CD14-positive monocyte (primary cell): ENCODE measurements at regions not wholly inside any gene's neighbourhood (a gene's known extent, or its start where the extent isn't known, plus 50 kb on each side); places are given as distances from the start of the nearest gene placed in this dataset.

Experiments used
- DNase-seq, 3 donors: peaks; one replicate each; pipeline ENCODE4 v3.0.0-alpha.2; 2011 to 2022
- H2AFZ ChIP-seq: 2 replicates; pipeline ENCODE4 v1.6.0; 2012; ENCODE audit warnings: mild to moderate bottlenecking, low read depth, low read length, inconsistent platforms; ENCODE audit not compliant: insufficient read depth, poor library complexity, severe bottlenecking
- H3K27ac ChIP-seq, 2 donors: 1 replicate in 1 of 2; 2 replicates in 1 of 2; pipeline ENCODE4 v1.5.1; 2012 to 2013; ENCODE audit warnings: low read length in 2 of 2, control low read depth in 1 of 2, inconsistent platforms in 1 of 2, low read depth in 1 of 2, mild to moderate bottlenecking in 1 of 2
- H3K27me3 ChIP-seq, 2 donors: one replicate each; pipeline versions ENCODE4 v1.6.0 to v1.6.1; 2011 to 2013; ENCODE audit warnings: low read length in 2 of 2; ENCODE audit not compliant: control insufficient read depth in 2 of 2, insufficient read depth in 2 of 2
- H3K36me3 ChIP-seq, 2 donors: replicated peaks in 1 of 2; 1 replicate in 1 of 2; 2 replicates in 1 of 2; pipeline versions ENCODE4 v1.5.1 to v1.6.1; 2012 to 2013; ENCODE audit warnings: low read length in 2 of 2, control low read depth in 1 of 2, inconsistent platforms in 1 of 2, mild to moderate bottlenecking in 1 of 2; ENCODE audit not compliant: insufficient read depth in 2 of 2, control insufficient read depth in 1 of 2
- H3K4me1 ChIP-seq, 2 donors: 1 replicate in 1 of 2; 2 replicates in 1 of 2; pipeline versions ENCODE4 v1.5.1 to v1.6.1; 2012 to 2013; ENCODE audit warnings: low read length in 2 of 2, control low read depth in 1 of 2, inconsistent platforms in 1 of 2, mild to moderate bottlenecking in 1 of 2, moderate library complexity in 1 of 2; ENCODE audit not compliant: insufficient read depth in 2 of 2, control insufficient read depth in 1 of 2
- H3K4me2 ChIP-seq: replicated peaks from 2 replicates; pipeline ENCODE3; 2012; ENCODE audit warnings: low read length, moderate library complexity, mild to moderate bottlenecking; ENCODE audit not compliant: poor library complexity, severe bottlenecking; ENCODE audit errors: extremely low read depth
- H3K4me3 ChIP-seq, 3 experiments: fragments of 200-600 bp in 1 of 3; sonication (generic) in 1 of 3; replicated peaks in 1 of 3; 1 replicate in 2 of 3; 2 replicates in 1 of 3; pipeline ENCODE4 v1.5.1; 2011 to 2013; ENCODE audit warnings: low read length in 3 of 3, mild to moderate bottlenecking in 3 of 3, control low read depth in 2 of 3, low read depth in 2 of 3, inconsistent platforms in 1 of 3, moderate library complexity in 1 of 3
- H3K79me2 ChIP-seq: 2 replicates; pipeline ENCODE4 v1.6.0; 2012; ENCODE audit warnings: mild to moderate bottlenecking, control low read depth, inconsistent platforms, low read length, moderate library complexity; ENCODE audit not compliant: insufficient read depth
- H3K9ac ChIP-seq: 2 replicates; pipeline ENCODE4 v1.6.0; 2017; ENCODE audit warnings: low read length, mild to moderate bottlenecking; ENCODE audit not compliant: insufficient read depth, poor library complexity, severe bottlenecking
- H3K9me3 ChIP-seq, 2 donors: replicated peaks in 1 of 2; 1 replicate in 1 of 2; 2 replicates in 1 of 2; pipeline versions ENCODE4 v1.5.1 to v1.6.1; 2012 to 2013; ENCODE audit warnings: low read length in 2 of 2, control low read depth in 1 of 2; ENCODE audit not compliant: control insufficient read depth in 1 of 2, insufficient read depth in 1 of 2
- H4K20me1 ChIP-seq: 2 replicates; pipeline ENCODE4 v1.6.0; 2012; ENCODE audit warnings: mild to moderate bottlenecking, low read length, control low read depth, moderate library complexity; ENCODE audit not compliant: insufficient read depth
- H3K27ac Mint-ChIP-seq, 7 donors: one replicate each; pipeline ENCODE4 v1.8.0; 2020; ENCODE audit warnings: mild to moderate bottlenecking in 7 of 7, mixed read lengths in 7 of 7, moderate library complexity in 6 of 7, inconsistent platforms in 2 of 7
- H3K27me3 Mint-ChIP-seq, 3 donors: one replicate each; pipeline ENCODE4 v1.8.0; 2021 to 2022; ENCODE audit warnings: low read depth in 3 of 3, mild to moderate bottlenecking in 3 of 3, mixed read lengths in 3 of 3, moderate library complexity in 3 of 3, inconsistent platforms in 1 of 3
- H3K36me3 Mint-ChIP-seq, 2 donors: one replicate each; pipeline ENCODE4 v1.8.0; 2020; ENCODE audit warnings: mixed read lengths in 2 of 2, inconsistent platforms in 1 of 2, mild to moderate bottlenecking in 1 of 2
- H3K4me1 Mint-ChIP-seq: one replicate; pipeline ENCODE4 v1.8.0; 2020; ENCODE audit warnings: mild to moderate bottlenecking, mixed read lengths
- H3K4me3 Mint-ChIP-seq, 2 donors: one replicate each; pipeline ENCODE4 v1.8.0; 2020; ENCODE audit warnings: mild to moderate bottlenecking in 2 of 2, mixed read lengths in 2 of 2, moderate library complexity in 1 of 2
- H3K9me3 Mint-ChIP-seq, 7 donors: one replicate each; pipeline ENCODE4 v1.8.0; 2020 to 2022; ENCODE audit warnings: mixed read lengths in 7 of 7, mild to moderate bottlenecking in 6 of 7, moderate library complexity in 6 of 7, inconsistent platforms in 2 of 7
- CTCF ChIP-seq: fragments of 200-600 bp; IDR thresholded peaks from one replicate; pipeline ENCODE4 v1.8.0; 2022; ENCODE audit warnings: antibody characterized with exemption, mild to moderate bottlenecking
- WGBS: methylation state at CpG from one replicate; pipeline ENCODE4 v1.1.5; 2013; ENCODE audit warnings: missing lambda C conversion rate; ENCODE audit not compliant: insufficient coverage; 5-methylcytosine and 5-hydroxymethylcytosine counted together
- intact Hi-C, 2 donors: fragments of 100-400 bp; cut with micrococcal nuclease; formaldehyde crosslinking; loops; one replicate each; pipeline versions ENCODE4 v1.15.0 to v1.15.1; 2023

- no peaks in the 10 kb centered on the region for H3K4me1 ChIP-seq
- H3K27me3 ChIP-seq = no peaks in the 10 kb centered on the region
- DNase-seq = no peak
- peaks cover 0 to 2% (median 0%) of the 10 kb centered on the region in 7 donors for H3K9me3 Mint-ChIP-seq
- no peaks in the 10 kb centered on the region for H3K9me3 ChIP-seq
- no peak overlapping the region for H3K9ac ChIP-seq
- no peaks in the 10 kb centered on the region for H3K79me2 ChIP-seq
- intact Hi-C loops = no loop called here
- no peaks in the 10 kb centered on the region for H3K36me3 ChIP-seq
- no peak overlapping the region for H3K4me3 ChIP-seq
- no peaks in the 10 kb centered on the region for H4K20me1 ChIP-seq
- H3K27ac Mint-ChIP-seq = no peak overlapping the region
- H3K27me3 Mint-ChIP-seq = peaks cover 0 to 2% (median 2%) of the 10 kb centered on the region in 3 donors
- H3K36me3 Mint-ChIP-seq = peaks cover 0 to 2% of the 10 kb centered on the region in 2 donors
- H2AFZ ChIP-seq = no peak overlapping the region
- no peaks in the 10 kb centered on the region for H3K4me1 Mint-ChIP-seq
- H3K27ac ChIP-seq = no peak overlapping the region
- 80% methylated on average over 1 of the region's 6 CpGs for WGBS
- TF ChIP-seq CTCF = no peak
- H3K4me2 ChIP-seq = no peak overlapping the region
- no peak overlapping the region for H3K4me3 Mint-ChIP-seq
These were observed 85.6 kb upstream of the CARMIL1 start for GRCh38 chr6:25193460-25194171.

GRCh38 chr6:25194172-25194678, 84.9 kb upstream of the CARMIL1 start:
- Histone ChIP-seq H2AFZ (no peak overlapping the region), H3K36me3 (no peaks in the 10 kb centered on the region), H3K9me3 (no peaks in the 10 kb centered on the region), H3K79me2 (no peaks in the 10 kb centered on the region), H3K9ac (no peak overlapping the region), H3K27ac (no peak overlapping the region), H3K4me1 (no peaks in the 10 kb centered on the region), H3K4me3 (no peak overlapping the region), H4K20me1 (no peaks in the 10 kb centered on the region), H3K27me3 (no peaks in the 10 kb centered on the region), H3K4me2 (no peak overlapping the region)
- intact Hi-C loops = no loop called here
- H3K36me3 Mint-ChIP-seq = peaks cover 0 to 2% of the 10 kb centered on the region in 2 donors
- H3K27ac Mint-ChIP-seq = no peak overlapping the region
- no CpG with 5 or more reads among the region's 8 CpGs for WGBS
- no peaks in the 10 kb centered on the region for H3K4me1 Mint-ChIP-seq
- no peak overlapping the region for H3K4me3 Mint-ChIP-seq
- peaks cover 0 to 2% (median 0%) of the 10 kb centered on the region in 7 donors for H3K9me3 Mint-ChIP-seq
- peaks cover 0 to 2% (median 2%) of the 10 kb centered on the region in 3 donors for H3K27me3 Mint-ChIP-seq
- no peak for TF ChIP-seq CTCF
- DNase-seq = no peak
